Endothelial cell (in vitro differentiated cells): ENCODE measurements at regions not wholly inside any gene's neighbourhood (a gene's known extent, or its start where the extent isn't known, plus 50 kb on each side); places are given as distances from the start of the nearest gene placed in this dataset.

ENCODE experiments used
- DNase-seq: peaks from one replicate; pipeline ENCODE4 v3.0.0; 2021; ENCODE audit warnings: low spot score
- H3K27ac Mint-ChIP-seq: one replicate; pipeline ENCODE4 v1.8.0; 2021; ENCODE audit warnings: mixed read lengths, inconsistent platforms; ENCODE audit not compliant: unreplicated experiment
- H3K27me3 Mint-ChIP-seq: one replicate; pipeline ENCODE4 v1.8.0; 2021; ENCODE audit warnings: mild to moderate bottlenecking, moderate library complexity, mixed read lengths, inconsistent platforms; ENCODE audit not compliant: unreplicated experiment
- H3K36me3 Mint-ChIP-seq: one replicate; pipeline ENCODE4 v1.8.0; 2021; ENCODE audit warnings: mild to moderate bottlenecking, low read depth, mixed read lengths, inconsistent platforms; ENCODE audit not compliant: unreplicated experiment
- H3K4me1 Mint-ChIP-seq: one replicate; pipeline ENCODE4 v1.8.0; 2021; ENCODE audit warnings: mild to moderate bottlenecking, mixed read lengths, inconsistent platforms; ENCODE audit not compliant: unreplicated experiment
- H3K4me3 Mint-ChIP-seq: one replicate; pipeline ENCODE4 v1.8.0; 2021; ENCODE audit warnings: mild to moderate bottlenecking, mixed read lengths, inconsistent platforms; ENCODE audit not compliant: unreplicated experiment
- H3K9me3 Mint-ChIP-seq: one replicate; pipeline ENCODE4 v1.8.0; 2021; ENCODE audit warnings: mixed read lengths, inconsistent platforms; ENCODE audit not compliant: unreplicated experiment
- TF ChIP-seq, protein P1 (sequence below): fragments of 200-600 bp; sonication (generic); IDR thresholded peaks from one replicate; pipeline ENCODE4 v1.5.0; 2021; ENCODE audit warnings: antibody characterized with exemption; ENCODE audit not compliant: unreplicated experiment

DNA sequence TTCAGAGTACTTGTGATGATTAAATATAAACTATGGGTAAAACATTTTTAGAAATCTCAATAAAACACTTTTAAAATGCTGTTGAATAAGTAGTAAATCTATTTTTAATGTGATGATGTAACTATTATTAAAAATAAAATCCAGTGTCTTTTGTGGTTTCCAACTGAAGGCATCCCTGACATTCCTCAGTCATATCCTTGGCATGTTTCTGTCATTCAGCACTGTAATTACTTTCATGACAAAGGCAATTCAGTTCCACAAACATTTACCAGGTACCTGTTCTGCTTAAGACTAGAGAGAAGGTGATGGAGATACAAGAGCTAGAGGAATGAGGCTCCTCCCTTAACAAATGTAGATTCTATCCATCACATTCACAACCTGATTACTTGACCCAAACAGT lies 518.7 kb upstream of the MAP3K7 start:
- Mint-ChIP-seq H3K4me3 (no peak overlapping the region), H3K27ac (no peak overlapping the region), H3K36me3 (no peaks in the 10 kb centered on the region), H3K9me3 (no peaks in the 10 kb centered on the region), H3K4me1 (no peaks in the 10 kb centered on the region), H3K27me3 (no peaks in the 10 kb centered on the region)
- DNase-seq: no peak
- TF ChIP-seq, protein P1, sequence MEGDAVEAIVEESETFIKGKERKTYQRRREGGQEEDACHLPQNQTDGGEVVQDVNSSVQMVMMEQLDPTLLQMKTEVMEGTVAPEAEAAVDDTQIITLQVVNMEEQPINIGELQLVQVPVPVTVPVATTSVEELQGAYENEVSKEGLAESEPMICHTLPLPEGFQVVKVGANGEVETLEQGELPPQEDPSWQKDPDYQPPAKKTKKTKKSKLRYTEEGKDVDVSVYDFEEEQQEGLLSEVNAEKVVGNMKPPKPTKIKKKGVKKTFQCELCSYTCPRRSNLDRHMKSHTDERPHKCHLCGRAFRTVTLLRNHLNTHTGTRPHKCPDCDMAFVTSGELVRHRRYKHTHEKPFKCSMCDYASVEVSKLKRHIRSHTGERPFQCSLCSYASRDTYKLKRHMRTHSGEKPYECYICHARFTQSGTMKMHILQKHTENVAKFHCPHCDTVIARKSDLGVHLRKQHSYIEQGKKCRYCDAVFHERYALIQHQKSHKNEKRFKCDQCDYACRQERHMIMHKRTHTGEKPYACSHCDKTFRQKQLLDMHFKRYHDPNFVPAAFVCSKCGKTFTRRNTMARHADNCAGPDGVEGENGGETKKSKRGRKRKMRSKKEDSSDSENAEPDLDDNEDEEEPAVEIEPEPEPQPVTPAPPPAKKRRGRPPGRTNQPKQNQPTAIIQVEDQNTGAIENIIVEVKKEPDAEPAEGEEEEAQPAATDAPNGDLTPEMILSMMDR: no peak

DNA sequence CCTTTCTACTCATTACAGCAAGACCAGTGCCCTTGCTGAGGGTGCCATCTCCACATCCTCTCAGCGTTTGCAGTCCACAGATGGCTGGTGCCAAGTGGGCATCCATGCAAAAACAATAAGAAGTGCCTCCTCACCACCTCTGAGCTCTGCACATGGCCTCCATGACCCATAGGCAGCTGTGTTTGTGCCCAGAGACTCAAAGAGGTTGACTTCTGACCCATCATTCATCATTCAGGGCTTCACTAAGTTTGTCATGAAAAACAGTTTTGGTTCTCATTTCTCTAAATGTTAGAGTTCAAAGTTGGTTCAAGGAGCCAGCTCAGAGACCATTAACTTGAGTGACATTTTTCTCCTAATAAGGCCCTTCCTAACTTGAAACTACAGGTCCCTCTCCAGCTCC lies 512.6 kb upstream of the MAP3K7 start:
- TF ChIP-seq, protein P1: no peak
- Mint-ChIP-seq H3K4me3 (no peak overlapping the region), H3K4me1 (no peaks in the 10 kb centered on the region), H3K27me3 (peaks cover 2% of the 10 kb centered on the region), H3K27ac (no peak overlapping the region), H3K36me3 (no peaks in the 10 kb centered on the region), H3K9me3 (no peaks in the 10 kb centered on the region)
- no peak for DNase-seq

DNA sequence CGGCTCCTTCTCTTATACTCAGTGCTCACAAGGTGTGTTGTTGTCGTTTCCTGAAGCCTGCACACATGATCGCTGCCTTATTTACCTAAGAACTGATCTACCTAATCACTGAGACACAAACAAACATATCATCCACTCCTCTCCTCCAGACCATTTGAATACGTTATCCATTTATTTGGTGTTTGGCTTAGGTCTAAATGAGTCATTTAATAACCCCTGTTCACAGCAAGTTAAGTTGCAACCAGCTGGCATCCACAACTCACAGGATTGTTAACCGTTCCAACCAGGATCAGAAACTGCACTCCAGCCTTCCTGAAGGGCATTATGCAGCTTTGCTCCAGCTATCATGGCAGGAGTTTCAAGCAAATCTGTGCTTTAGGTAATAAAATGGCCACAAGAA lies 511.1 kb upstream of the MAP3K7 start:
- TF ChIP-seq, protein P1: no peak
- Mint-ChIP-seq H3K27ac (no peak overlapping the region), H3K36me3 (no peaks in the 10 kb centered on the region), H3K4me3 (no peak overlapping the region), H3K4me1 (no peaks in the 10 kb centered on the region), H3K9me3 (no peaks in the 10 kb centered on the region), H3K27me3 (peaks cover 2% of the 10 kb centered on the region)
- DNase-seq: no peak

DNA sequence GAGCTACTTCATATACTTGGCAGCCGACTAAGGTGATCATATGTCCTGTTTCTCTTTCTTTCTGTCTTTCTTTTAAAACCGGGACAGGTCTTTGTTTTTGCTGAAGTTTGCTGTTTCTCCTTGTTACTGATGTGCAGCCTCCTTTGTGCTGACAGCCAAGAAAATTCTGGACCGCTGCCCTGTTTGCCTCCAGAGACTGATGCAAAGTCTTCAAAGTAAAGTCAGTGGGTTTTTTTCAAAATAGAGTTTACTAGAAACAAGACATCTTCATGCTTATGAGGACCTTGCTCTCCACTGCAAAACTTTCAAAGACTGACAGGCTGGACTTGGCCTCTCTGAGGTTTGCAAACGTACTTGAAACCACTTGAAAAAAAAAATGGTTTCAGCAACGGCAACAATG lies 510.5 kb upstream of the MAP3K7 start:
- no peaks in the 10 kb centered on the region for H3K9me3 Mint-ChIP-seq
- no peak overlapping the region for H3K27ac Mint-ChIP-seq
- no peaks in the 10 kb centered on the region for H3K36me3 Mint-ChIP-seq
- H3K27me3 Mint-ChIP-seq: peaks cover 2% of the 10 kb centered on the region
- no peak for DNase-seq
- no peak overlapping the region for H3K4me3 Mint-ChIP-seq
- H3K4me1 Mint-ChIP-seq: no peaks in the 10 kb centered on the region
- TF ChIP-seq, protein P1: no peak

DNA sequence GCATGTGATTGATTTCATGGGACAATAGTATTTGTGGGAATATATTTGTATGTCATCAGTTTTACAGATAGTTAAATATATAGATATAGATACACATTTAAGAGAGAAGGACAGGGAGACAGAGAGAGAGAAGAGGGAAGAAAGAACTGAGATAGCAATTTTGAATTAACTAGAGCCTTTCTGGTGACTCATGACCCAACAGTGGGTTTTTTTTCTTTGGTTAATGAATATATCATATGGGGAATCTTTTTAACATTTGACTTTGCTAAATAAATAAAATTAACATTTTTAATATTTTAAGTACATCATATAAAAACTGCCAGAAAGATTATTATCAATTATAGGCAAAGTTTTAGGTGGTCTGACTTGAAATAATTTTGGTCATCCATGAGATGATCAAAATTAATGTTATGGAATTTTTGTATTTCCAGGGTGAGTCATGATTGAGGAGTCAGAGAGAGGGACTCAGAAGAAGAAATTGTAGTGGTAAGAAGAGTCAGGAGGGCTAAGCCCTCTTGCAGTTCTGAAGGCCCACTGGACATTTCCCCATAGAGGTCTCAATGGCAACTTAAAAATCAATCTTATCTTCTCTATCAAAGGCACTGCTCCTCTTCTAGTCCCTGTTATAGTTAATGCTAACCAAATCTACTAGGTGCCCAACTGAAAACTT lies 508.1 kb upstream of the MAP3K7 start:
- TF ChIP-seq, protein P1: no peak
- Mint-ChIP-seq H3K36me3 (no peaks in the 10 kb centered on the region), H3K27ac (no peak overlapping the region), H3K9me3 (no peaks in the 10 kb centered on the region), H3K4me3 (no peak overlapping the region), H3K4me1 (no peaks in the 10 kb centered on the region), H3K27me3 (peaks cover 2% of the 10 kb centered on the region)
- DNase-seq: no peak
